ENCODE measurements at regions not wholly inside any gene's neighbourhood (a gene's known extent, or its start where the extent isn't known, plus 50 kb on each side); places are given as distances from the start of the nearest gene placed in this dataset.
A peak's percentile ranks its signal among the peaks of the same experiment; 100 is the strongest.

GRCh38 chr2:133666621-133667020, 98.4 kb upstream of the NCKAP5 start:
- DNase-seq (ENCODE audit: extremely low read depth, low read depth): no peak
- TF ChIP-seq, protein P1, sequence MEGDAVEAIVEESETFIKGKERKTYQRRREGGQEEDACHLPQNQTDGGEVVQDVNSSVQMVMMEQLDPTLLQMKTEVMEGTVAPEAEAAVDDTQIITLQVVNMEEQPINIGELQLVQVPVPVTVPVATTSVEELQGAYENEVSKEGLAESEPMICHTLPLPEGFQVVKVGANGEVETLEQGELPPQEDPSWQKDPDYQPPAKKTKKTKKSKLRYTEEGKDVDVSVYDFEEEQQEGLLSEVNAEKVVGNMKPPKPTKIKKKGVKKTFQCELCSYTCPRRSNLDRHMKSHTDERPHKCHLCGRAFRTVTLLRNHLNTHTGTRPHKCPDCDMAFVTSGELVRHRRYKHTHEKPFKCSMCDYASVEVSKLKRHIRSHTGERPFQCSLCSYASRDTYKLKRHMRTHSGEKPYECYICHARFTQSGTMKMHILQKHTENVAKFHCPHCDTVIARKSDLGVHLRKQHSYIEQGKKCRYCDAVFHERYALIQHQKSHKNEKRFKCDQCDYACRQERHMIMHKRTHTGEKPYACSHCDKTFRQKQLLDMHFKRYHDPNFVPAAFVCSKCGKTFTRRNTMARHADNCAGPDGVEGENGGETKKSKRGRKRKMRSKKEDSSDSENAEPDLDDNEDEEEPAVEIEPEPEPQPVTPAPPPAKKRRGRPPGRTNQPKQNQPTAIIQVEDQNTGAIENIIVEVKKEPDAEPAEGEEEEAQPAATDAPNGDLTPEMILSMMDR (IDR thresholded peaks at IDR 0.05; ENCODE audit: low read depth, low read length): no peak

DNA sequence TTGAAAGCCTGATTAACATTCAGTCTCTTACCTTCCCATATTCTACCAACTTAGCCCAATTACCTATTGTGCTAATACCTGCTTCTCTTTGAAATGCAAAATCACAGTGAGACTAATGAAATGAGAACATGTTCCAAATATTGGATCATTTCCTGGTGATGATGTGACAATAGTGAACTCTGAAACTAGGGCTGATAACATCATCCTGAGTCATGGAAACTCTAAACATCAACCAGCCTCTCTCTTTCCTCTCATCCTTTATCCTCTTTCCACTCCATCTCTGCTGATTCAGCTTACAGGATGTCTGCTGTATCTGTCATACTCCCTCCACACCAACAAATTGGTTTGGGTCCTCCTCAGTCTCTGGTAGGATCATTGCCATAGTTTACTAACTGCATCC, 98.8 kb upstream of the NCKAP5 start:
- DNase-seq (ENCODE audit: extremely low read depth, low read depth): no peak
- TF ChIP-seq, protein P1 (IDR thresholded peaks at IDR 0.05; ENCODE audit: low read depth, low read length): no peak

DNA sequence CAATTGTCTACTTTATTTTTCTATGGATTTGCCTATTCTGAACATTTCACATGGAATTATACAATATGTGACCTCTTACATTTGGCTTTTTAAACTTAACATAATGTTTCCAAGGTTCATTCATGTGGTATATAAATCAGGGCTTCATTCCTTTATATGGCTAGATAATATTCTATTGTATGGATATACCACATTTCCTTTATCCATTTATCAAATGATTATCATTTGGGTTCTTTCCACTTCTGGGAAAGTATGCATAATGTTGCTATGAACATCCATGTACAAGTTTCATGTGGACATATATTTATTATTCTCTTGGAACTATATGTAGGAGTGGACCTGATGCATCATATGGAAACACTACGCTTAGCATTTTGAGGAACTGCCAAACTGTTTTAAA, 99.7 kb upstream of the NCKAP5 start:
- no peak for DNase-seq (ENCODE audit: extremely low read depth, low read depth)
- TF ChIP-seq, protein P1 (IDR thresholded peaks at IDR 0.05; ENCODE audit: low read depth, low read length): no peak

DNA sequence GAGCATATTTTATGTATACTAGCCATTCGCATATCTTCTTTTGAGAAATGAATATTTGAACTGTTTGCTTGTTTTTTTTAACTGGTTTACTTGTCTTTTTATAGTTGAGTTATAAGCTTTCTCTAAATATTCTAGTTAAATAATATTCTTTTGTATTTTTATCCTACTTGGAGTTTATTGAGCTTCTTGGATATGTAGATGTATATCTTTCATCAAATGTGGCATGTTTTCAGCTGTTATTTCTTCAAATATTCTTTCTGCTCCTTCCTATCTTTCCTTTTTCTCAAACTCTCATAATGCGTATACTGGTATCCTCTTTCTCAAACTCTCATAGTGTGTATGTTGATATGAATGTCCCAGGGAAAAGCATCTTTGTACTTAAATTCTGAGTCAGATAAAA, 100.3 kb upstream of the NCKAP5 start:
- TF ChIP-seq, protein P1 (IDR thresholded peaks at IDR 0.05; ENCODE audit: low read depth, low read length): no peak
- DNase-seq (ENCODE audit: extremely low read depth, low read depth): no peak

DNA sequence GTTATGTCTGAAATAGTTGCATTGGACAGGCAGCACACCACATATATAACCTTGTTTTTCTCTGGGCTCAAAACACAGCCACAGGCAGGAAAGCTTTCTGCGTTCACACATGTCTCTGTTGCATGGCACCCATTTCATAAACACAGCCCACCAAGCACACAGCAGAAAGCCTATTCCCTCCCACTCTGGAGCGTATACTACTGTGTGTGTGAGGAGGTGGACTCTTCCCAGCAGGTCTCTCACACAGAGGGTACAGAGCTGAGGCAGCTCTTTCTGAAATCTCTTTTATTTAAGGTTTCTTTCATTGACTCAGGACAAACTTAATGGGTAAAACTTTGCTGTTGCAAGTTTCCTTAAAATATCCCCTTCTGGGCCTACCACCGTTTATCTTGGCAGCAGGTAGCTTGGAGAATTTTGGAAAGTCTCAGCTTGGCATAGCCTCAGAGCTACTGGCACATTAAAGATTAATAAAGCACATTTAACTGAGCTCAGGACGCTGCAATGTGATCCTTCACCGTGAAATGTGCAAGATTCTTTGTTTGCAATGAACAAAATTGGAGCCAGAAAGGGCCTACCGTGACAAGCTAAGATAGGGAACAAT, 105.1 kb upstream of the NCKAP5 start:
- TF ChIP-seq, protein P1 (IDR thresholded peaks at IDR 0.05; ENCODE audit: low read depth, low read length): no peak
- no peak for DNase-seq (ENCODE audit: extremely low read depth, low read depth)

GRCh38 chr2:133674066-133674432, 105.8 kb upstream of the NCKAP5 start:
- TF ChIP-seq, protein P1 (IDR thresholded peaks at IDR 0.05; ENCODE audit: low read depth, low read length): no peak
- no peak for DNase-seq (ENCODE audit: extremely low read depth, low read depth)

DNA sequence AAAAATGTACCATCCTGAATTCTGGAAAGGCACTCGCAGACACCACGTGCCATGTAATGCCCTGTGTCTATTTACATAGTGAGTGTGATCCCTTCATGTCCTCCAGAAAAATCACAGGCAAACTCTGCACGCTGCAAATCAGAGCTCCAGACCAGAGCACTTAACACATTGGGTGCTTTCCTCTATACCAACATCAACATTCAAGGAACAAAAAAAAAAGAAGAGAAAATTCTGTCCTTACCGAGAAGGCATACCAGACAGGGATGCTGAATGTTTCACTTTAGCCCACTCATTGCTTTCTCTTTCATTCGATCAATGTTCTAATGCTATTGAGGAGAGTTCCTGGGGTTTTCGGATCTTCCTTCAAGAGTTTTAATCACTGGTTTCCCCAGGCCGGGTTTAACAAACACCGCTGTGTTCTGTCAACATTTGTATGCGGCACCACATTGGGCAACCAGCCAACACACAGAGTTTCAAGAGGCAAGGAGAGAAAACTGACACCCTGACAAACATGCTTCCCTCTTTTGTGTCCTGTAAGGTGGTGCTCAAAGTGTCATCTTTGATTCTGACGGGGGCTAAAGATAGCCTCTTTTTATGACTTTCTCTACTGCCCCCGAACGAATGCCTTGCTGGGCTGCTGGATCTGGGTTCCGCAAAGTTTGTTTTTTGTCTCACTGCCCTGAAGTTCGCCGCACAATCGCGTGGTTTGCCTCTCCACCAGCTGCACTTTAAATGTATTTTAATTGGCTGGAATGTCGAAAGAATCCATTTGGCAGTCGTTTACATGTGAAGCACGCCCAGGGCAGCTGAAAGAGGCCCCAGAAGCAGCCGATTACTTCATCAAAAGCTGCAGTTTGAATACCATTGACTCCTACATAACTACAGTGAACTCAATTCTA, 106.4 kb upstream of the NCKAP5 start:
- TF ChIP-seq, protein P1 (IDR thresholded peaks at IDR 0.05; ENCODE audit: low read depth, low read length): no peak
- peak; percentile 57 for DNase-seq (ENCODE audit: extremely low read depth, low read depth)
